ENCODE measurements at regions not wholly inside any gene's neighbourhood (a gene's known extent, or its start where the extent isn't known, plus 50 kb on each side); places are given as distances from the start of the nearest gene placed in this dataset.

- H2AK5ac ChIP-seq (ENCODE audit: insufficient read length, low read length): no peak overlapping the region
- H3K18ac ChIP-seq (ENCODE audit: insufficient read length, low read depth, low read length): no peak overlapping the region
- no peaks in the 10 kb centered on the region for H3K79me1 ChIP-seq (ENCODE audit: insufficient read depth, low read depth, low read length, poor library complexity, severe bottlenecking)
- H3K27ac ChIP-seq (ENCODE audit: insufficient read length, low read depth, low read length): no peak overlapping the region
- H4K91ac ChIP-seq (ENCODE audit: insufficient read length, low read depth, low read length): no peak overlapping the region
- no peak overlapping the region for H2AFZ ChIP-seq (ENCODE audit: low read length)
- no peaks in the 10 kb centered on the region for H3K9me3 ChIP-seq (ENCODE audit: control insufficient read depth, low read depth, low read length)
- Mint-ChIP-seq H3K9me3 (peaks cover 3 to 12% of the 10 kb centered on the region in 2 experiments; a peak in 4 of 5 replicates), H3K4me3 (no peak overlapping the region), H3K27me3 (ENCODE audit: low read depth) (peaks cover 4% of the 10 kb centered on the region), H3K27ac (no peak overlapping the region), H3K4me1 (peaks cover 30 to 32% of the 10 kb centered on the region in 2 experiments), H3K36me3 (ENCODE audit: insufficient read depth in 1 of 3, low read depth in 3 of 3) (peaks cover 3 to 11% (median 4%) of the 10 kb centered on the region in 3 experiments; a peak in 5 of 7 replicates)
- no peak overlapping the region for H2BK120ac ChIP-seq (ENCODE audit: low read depth, low read length, poor library complexity, severe bottlenecking)
- H4K5ac ChIP-seq (ENCODE audit: insufficient read length, low read depth, low read length): no peak overlapping the region
- no peak for TF ChIP-seq CTCF (conservative IDR thresholded peaks at IDR 0.05)
- H3K27me3 ChIP-seq (ENCODE audit: insufficient read depth, low read length): no peaks in the 10 kb centered on the region
- H4K8ac ChIP-seq (replicated peaks; ENCODE audit: insufficient read length, low read depth, low read length): no peak overlapping the region
- H4K20me1 ChIP-seq (ENCODE audit: control insufficient read depth, insufficient read depth, insufficient read length): no peaks in the 10 kb centered on the region
- H3K4me1 ChIP-seq (ENCODE audit: insufficient read depth, low read length): peaks cover 7% of the 10 kb centered on the region; the same call in 1 of the 2 replicates
- WGBS (ENCODE audit: extremely low coverage, insufficient read length, low lambda C conversion rate): no CpG with 5 or more reads among the region's 2 CpGs
- no peak overlapping the region for H3K14ac ChIP-seq (ENCODE audit: insufficient read depth, low read length)
- H2BK20ac ChIP-seq (ENCODE audit: low read depth, low read length, poor library complexity, severe bottlenecking): no peak overlapping the region
- H3K9ac ChIP-seq (ENCODE audit: extremely low read depth, insufficient read length, low read length): no peak overlapping the region
- H3K79me2 ChIP-seq (ENCODE audit: insufficient read depth, low read length): no peaks in the 10 kb centered on the region
- H3K56ac ChIP-seq (ENCODE audit: insufficient read length, low read depth, low read length): no peak overlapping the region
- H3K23ac ChIP-seq (ENCODE audit: insufficient read length, low read depth, low read length): no peak overlapping the region
- no peak overlapping the region for H3K4ac ChIP-seq (ENCODE audit: low read depth, low read length)
- no peak overlapping the region for H3T11ph ChIP-seq (ENCODE audit: low read length)
- DNase-seq: no peak
- no peak overlapping the region for H2BK15ac ChIP-seq (ENCODE audit: low read depth, low read length)
- H3K4me2 ChIP-seq (ENCODE audit: insufficient read depth, insufficient read length, low read length): no peak overlapping the region
- no peak overlapping the region for H2BK5ac ChIP-seq (ENCODE audit: insufficient read length, low read length)
- no peak overlapping the region for H2BK12ac ChIP-seq (ENCODE audit: insufficient read length, low read depth, low read length)
- H3K23me2 ChIP-seq (ENCODE audit: insufficient read length, low read depth, low read length, poor library complexity, severe bottlenecking): no peaks in the 10 kb centered on the region
Measured at GRCh38 chr6:163753430-163753829, 338.9 kb downstream of the QKI start.

Measured in H9 (cell line).